ENCODE measurements at regions not wholly inside any gene's neighbourhood (a gene's known extent, or its start where the extent isn't known, plus 50 kb on each side); places are given as distances from the start of the nearest gene placed in this dataset.
"Not testable (repeated sequence)": the region's sequence is repeated elsewhere in the genome, so short reads cannot be mapped to it uniquely, and the experiment has no call there.

- DNase-seq = no peak
These were observed 1143.6 kb upstream of the EPHA6 start for GRCh38 chr3:95670765-95671164.

- no peak for DNase-seq
These were observed 1141.2 kb upstream of the EPHA6 start for GRCh38 chr3:95673215-95673614.

DNA sequence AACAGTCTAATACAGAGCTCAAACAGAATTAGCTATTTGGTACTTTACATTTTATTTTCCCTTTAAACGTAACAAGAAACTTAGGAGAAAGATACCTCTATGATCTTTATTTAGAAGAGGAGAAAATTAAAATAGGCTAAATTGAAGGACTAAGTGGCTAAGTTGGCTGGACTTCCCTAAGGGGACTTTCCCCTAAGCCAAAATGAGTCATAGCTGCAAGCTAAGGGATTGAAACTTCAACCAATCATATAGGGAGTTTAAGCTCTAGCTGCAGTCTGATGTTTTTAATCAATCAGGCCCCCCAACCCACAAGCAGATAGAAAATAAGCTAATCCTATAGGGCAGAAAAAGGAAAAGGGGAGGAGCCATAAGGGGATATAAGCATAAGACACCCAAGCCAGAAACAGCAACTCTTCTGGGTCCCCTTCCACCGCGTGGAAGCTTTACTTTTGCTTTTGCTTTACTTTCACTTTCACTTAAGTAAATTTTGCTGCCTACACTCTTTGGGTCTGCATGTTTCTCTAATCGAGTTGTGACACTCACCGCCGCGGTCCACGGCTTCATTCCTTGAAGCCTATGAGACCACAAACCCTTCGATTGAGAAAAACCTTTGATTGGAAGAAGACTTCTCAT, 1108.5 kb upstream of the EPHA6 start:
- no peak for DNase-seq

DNA sequence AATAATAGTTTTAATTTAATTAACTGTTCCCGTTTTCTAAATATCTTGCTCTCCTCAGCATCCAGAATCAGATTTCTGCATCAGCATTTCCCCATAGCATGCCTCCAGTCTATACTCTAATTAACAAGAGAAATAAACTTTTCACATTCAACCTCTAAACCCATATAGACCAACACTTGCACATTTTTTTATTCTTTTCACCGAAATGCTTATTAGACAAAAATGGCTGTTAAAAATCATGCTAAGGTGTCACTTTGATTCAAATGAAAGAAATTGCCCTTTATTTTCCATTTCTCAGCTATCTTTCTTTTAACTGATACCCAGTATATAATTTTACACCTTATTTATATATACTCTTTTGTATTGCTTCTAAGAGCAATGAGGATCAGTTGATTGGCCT, 1107.1 kb upstream of the EPHA6 start:
- no peak for DNase-seq

- DNase-seq = no peak
These were observed 1103.7 kb upstream of the EPHA6 start for GRCh38 chr3:95710684-95711083.

DNA sequence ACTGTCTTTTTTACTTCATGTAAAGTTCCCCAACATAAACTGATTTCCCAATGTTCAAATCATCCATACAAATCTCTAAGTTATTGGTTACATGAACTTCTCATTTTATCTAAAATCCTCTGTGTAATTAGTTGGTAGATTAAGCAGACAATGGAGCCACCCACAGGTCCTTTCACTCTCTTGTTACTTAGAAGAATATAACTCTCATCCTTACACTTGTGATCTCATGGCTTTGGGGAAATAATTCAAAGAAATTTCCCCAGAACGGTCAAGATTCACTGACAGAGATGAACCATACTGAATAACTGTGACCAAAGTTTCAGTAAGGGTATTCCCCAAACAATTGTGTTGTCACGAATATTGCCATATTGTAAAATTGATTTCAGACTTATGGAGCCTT, 1102.6 kb upstream of the EPHA6 start:
- DNase-seq = no peak

- no peak for DNase-seq
These were observed 1099.3 kb upstream of the EPHA6 start for GRCh38 chr3:95715128-95715527.

DNA sequence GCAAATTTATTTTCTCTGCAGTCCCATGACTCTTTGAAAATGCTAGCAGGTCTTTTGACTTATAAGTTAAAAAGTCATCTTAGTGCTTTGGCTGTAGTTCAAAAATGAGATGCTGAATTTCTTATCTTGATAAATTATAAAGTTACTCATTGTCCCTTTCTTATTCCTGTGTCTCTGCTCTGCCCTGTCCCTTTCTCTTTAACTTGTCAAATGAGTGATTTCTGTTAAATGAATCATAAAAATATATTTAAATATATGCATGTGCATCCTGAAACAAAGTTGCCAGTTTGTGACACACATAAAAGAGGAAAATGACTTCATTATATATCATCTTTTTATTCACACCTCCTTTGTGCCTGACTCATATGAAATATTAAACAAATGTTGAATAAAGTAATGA, 1097.3 kb upstream of the EPHA6 start:
- DNase-seq = no peak

DNA sequence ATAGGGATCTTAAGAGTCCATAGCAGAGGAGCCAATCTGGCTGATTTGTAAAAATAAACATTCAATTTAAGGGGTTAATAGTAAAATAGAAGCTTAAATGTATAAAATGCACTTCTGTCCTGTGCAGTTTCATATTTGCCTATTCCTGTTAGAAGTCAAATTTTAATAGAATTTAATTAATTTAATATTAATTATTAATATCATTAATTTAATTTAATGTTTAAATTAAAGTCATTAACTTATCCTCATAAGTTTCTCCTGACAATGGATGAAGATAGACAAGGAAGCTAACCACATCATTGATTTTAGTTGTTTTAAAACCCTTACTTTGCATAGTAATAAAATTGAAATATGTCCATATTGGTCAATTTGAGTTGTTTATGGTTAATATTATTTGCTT, 1096.2 kb upstream of the EPHA6 start:
- no peak for DNase-seq

- DNase-seq = no peak
These were observed 1094.9 kb upstream of the EPHA6 start for GRCh38 chr3:95719481-95719880.

DNA sequence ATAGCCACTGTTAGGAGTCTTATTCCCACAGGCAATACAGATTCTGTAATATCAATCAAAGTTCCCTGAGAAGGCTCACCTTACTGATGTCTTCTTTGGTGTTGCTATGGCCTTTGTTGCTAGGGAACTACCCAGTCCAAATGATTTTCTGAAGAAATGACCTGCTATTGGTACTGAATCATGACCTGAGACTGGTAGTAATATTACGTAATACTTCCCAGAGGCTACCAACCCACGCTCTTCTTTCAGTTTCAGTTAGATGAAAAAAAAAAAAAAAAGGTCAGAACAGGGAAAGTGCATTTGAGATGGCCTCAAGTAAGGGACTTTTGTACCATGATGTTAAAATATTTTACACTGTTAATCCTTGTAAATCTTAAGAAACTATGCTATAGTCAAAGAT, 1092.5 kb upstream of the EPHA6 start:
- DNase-seq = no peak

DNA sequence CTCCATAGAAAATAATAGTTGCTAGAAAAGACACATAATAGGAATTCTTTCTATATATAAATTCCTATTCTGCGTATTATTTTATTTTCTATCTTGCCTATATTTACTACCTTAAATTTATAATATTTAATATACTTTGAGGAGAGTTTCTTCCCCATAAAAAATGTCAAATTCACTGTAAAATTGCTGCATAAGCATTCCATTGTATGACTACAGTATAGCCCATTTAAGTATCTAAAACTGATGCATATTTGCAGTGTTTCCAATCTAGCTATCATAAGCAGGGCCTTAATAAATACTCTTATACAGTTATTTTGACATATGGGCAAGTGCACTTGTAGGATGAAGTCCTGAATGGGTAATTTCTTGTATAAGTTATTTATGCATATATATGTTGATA, 1088.6 kb upstream of the EPHA6 start:
- DNase-seq = no peak

DNA sequence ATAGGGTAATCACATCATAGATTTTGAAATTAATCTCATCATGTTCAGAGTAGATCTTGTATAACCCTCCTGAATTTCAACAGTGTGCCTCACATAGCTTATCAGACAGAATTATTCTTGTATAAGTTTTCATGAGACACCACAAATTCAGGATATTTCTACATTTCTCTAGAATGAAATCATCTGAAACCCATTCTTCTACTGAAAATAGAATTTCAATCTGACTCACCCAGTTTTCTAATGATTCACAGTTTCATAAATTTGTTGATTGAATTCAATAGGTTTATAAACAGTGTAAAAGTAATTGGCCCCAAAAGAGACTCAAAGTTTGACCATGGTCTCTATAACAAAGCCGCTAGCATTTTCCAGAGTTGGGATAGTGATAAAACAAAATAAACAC, 1082.6 kb upstream of the EPHA6 start:
- no peak for DNase-seq

DNA sequence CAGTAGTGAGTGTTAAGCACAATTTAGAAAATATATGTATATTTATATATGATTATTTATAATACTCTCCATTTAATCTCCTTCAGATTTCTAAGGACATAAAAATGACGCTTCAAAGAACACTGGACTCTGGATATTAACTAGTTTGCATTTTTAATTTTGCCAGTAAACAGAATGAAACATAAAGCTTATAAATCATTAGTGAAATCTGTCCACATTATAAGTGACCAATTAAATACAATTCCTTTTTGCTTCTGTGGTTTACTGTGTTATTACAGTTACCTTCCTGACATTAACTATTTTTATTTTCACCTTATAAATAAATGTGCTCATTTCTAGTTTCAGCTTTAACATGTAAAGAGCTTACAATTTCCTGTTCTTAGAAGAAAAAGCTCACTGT, 1081.1 kb upstream of the EPHA6 start:
- DNase-seq = no peak

DNA sequence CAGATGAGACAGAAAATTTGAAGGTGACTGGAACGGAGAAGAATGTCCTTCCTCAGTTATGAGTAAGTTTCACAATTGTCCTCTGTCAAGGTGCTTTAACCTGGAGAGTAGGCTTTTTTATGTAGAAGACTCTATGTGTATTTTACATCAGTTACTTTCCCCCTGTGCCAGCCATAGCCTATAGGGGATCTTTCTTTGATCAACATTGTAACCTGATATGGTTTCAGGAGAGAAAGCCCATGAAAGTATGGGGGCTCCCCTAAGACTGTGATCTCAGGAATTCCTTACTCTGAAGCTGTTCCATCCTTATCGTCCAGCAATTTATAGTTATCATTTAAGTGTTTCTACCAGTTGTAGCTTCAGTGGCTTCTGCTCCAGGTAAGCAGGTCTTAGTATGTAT, 1076.3 kb upstream of the EPHA6 start:
- no peak for DNase-seq

DNA sequence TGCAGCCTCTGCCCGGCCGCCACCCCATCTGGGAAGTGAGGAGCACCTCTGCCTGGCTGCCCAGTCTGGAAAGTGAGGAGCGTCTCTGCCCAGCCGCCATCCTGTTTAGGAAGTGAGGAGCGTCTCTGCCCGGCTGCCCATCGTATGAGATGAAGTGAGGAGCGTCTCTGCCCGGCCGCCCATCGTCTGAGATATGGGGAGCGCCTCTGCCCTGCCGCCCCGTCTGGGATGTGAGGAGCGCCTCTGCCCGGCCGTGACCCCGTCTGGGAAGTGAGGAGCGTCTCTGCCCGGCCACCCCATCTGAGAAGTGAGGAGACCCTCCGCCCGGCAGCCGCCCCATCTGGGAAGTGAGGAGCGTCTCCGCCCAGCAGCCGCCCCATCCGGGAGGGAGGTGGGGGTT, 1069.5 kb upstream of the EPHA6 start:
- DNase-seq = not testable (repeated sequence)

- DNase-seq = no peak
These were observed 1064.3 kb upstream of the EPHA6 start for GRCh38 chr3:95750097-95750496.

DNA sequence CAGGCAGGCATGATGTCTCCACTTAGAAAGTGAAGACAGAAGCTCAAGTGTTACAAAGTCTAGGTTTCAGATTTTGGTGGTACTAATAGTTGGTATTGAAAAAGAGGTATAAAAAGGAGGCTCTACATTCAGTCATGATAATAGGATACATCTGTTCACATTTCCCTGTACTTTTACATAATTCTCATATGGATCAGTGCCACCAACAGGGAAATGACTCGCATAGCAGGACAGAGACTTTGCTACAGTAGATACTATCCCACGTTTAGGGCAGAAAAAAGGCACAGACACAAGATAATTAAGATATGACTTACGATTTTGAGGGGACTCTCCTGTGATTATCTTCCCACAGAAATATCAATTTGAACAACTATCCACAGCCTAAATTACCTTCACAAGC, 1062.9 kb upstream of the EPHA6 start:
- no peak for DNase-seq

GRCh38 chr3:95752199-95752598, 1062.2 kb upstream of the EPHA6 start:
- DNase-seq = no peak

DNA sequence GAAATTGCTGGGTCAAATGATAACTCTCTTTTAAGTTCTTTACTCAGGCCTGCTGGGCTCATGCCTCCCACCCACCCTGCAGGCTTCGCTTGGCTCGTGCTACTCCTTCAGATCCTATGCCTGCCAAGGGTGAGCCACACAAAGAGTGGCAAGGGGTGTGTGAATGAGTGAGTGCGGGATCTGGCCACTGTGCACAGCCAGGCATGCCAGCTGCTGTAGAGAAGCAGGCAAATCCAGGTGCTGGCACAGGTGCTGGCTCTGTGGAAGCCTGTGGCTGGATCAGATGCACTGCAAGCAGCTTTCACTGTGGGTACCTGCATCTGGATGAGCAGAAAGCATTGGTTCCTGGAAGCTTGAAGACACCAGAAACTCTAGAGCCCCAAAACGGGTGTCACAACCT, 1055.7 kb upstream of the EPHA6 start:
- no peak for DNase-seq

DNA sequence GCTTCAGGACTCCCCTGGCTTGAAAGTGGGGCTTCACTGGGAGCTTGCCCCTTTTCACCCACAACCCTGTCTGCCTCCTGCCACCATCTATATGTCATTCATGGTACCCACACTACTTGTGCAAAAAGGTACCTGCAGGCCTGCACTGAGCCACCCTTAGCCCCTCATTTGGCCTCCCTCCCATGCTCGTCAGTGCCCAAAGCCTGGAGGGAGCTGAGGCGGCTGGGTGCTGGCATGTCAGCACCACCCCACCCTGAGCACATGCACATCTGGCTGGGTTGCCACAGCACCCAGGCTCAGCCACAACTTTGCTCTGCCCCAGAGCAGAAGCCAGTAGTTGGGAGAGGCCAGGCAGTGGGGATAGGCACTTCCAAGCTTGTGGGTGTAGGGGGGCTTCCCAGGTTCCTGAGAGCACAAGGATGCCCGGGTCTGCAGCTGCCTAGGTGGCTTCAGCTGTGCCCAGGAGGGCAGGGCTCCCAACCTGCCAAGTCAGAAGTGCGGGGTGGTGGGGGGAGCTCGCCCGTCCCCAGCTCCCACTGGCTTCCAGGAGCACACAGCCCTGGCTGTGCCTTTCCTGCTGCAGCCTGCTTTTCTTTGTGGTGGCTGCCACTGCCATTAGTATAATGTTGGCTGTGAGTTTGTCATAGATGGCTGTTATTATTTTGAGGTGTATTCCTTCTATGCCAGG, 1054.6 kb upstream of the EPHA6 start:
- no peak for DNase-seq

DNA sequence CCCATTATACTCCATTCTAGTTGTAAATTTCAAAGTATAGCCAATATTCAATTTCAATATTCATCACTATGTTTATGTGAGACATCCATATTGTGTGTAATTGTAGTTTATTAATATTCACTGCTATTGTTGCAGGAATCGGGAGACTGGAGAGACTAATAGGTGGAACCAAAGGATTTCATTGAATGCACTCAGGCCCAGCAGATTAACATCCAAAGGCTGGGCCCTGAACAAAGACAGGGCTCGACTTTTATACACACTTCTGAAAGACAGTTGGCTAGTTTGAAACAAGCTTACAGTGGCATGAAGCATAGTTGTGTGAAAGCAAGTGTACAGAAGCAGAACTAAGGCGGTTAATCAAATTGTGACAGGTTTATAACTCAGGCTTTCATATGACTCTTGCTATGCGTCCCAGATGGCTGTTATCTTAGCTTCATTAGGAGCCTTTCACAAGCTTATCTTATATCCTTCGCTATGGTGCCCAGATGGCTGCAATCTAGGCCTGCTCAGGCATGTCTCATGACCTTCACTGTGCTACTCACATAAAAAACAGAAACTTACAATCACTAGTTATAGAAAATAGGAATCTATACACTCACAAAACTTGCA, 1038.8 kb upstream of the EPHA6 start:
- DNase-seq = no peak

DNA sequence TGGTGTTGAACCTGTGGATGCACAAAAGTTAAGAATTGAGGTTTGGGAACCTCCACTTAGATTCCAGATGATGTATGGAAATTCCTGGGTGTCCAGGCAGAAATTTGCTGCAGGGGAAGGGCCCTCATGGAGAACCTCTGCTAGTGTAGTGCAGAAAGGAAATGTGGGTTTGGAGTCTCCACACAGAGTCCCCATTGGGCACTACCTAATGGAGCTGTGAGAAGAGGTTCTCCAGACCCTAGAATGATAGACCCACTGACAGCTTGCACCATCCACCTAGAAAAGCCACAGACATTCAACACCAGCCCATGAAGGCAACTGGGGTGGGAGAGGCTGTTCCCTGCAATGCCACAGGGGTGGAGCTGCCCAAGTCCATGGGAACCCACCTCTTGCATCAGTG, 1032.8 kb upstream of the EPHA6 start:
- no peak for DNase-seq

- no peak for DNase-seq
These were observed 1025.3 kb upstream of the EPHA6 start for GRCh38 chr3:95789111-95789510.
